Natural killer cell (primary cell): ENCODE measurements at regions not wholly inside any gene's neighbourhood (a gene's known extent, or its start where the extent isn't known, plus 50 kb on each side); places are given as distances from the start of the nearest gene placed in this dataset.

Experiments
- ATAC-seq, 3 donors: fragments of 150-1000 bp in 2 of 3; fragments of 200-7000 bp in 1 of 3; cut with Tn5 transposase; 1 replicate in 1 of 3; 2 replicates in 2 of 3; pipeline ENCODE4 v1.10.0; 2021; ENCODE audit warnings: mild to moderate bottlenecking in 2 of 3, moderate library complexity in 2 of 3
- DNase-seq, 2 donors: peaks; one replicate each; pipeline versions ENCODE4 v3.0.0 to v3.0.0-alpha.2; 2013 to 2021; ENCODE audit warnings: mixed read lengths in 1 of 2
- H3K27ac ChIP-seq: one replicate; pipeline ENCODE4 v1.5.1; 2013; ENCODE audit warnings: mild to moderate bottlenecking, low read length
- H3K27me3 ChIP-seq: one replicate; pipeline ENCODE4 v1.6.1; 2013; ENCODE audit warnings: low read length; ENCODE audit not compliant: control insufficient read depth, insufficient read depth
- H3K36me3 ChIP-seq: one replicate; pipeline ENCODE4 v1.6.1; 2013; ENCODE audit warnings: low read length; ENCODE audit not compliant: control insufficient read depth, insufficient read depth
- H3K4me1 ChIP-seq: one replicate; pipeline ENCODE4 v1.6.1; 2013; ENCODE audit warnings: low read length; ENCODE audit not compliant: control insufficient read depth, insufficient read depth
- H3K4me3 ChIP-seq: one replicate; pipeline ENCODE4 v1.5.1; 2013; ENCODE audit warnings: low read length
- H3K9me3 ChIP-seq: one replicate; pipeline ENCODE4 v1.6.1; 2013; ENCODE audit warnings: low read length; ENCODE audit not compliant: control insufficient read depth, insufficient read depth
- H3K27ac Mint-ChIP-seq, 2 donors: one replicate each; pipeline ENCODE4 v1.8.0; 2022; ENCODE audit warnings: mild to moderate bottlenecking in 2 of 2, mixed read lengths in 2 of 2, moderate library complexity in 1 of 2
- H3K27me3 Mint-ChIP-seq, 2 donors: one replicate each; pipeline ENCODE4 v1.8.0; 2022; ENCODE audit warnings: low read depth in 2 of 2, mixed read lengths in 2 of 2
- H3K36me3 Mint-ChIP-seq: one replicate; pipeline ENCODE4 v1.8.0; 2022; ENCODE audit warnings: mixed read lengths
- H3K4me1 Mint-ChIP-seq, 2 donors: one replicate each; pipeline ENCODE4 v1.8.0; 2022; ENCODE audit warnings: mixed read lengths in 2 of 2
- H3K4me3 Mint-ChIP-seq: one replicate; pipeline ENCODE4 v1.8.0; 2022; ENCODE audit warnings: mild to moderate bottlenecking, moderate library complexity, mixed read lengths
- H3K9me3 Mint-ChIP-seq, 2 donors: one replicate each; pipeline ENCODE4 v1.8.0; 2022; ENCODE audit warnings: mixed read lengths in 2 of 2
- CTCF ChIP-seq: fragments of 200-600 bp; IDR thresholded peaks from one replicate; pipeline ENCODE4 v1.8.0; 2022; ENCODE audit warnings: antibody characterized with exemption
- WGBS: methylation state at CpG from one replicate; pipeline ENCODE4 v1.1.7; 2013; ENCODE audit warnings: missing lambda C conversion rate; ENCODE audit not compliant: insufficient coverage; 5-methylcytosine and 5-hydroxymethylcytosine counted together
- intact Hi-C: fragments of 100-400 bp; cut with micrococcal nuclease; formaldehyde crosslinking; loops from one replicate; pipeline ENCODE4 v1.14.2; 2022

GRCh38 chr13:97108530-97108900 lies 113.6 kb upstream of the MBNL2 start:
- 44% methylated on average over 2 of the region's 3 CpGs for WGBS
- H3K4me3 Mint-ChIP-seq = no peak overlapping the region
- no peak for TF ChIP-seq CTCF
- no peaks in the 10 kb centered on the region for H3K9me3 ChIP-seq
- no peaks in the 10 kb centered on the region for H3K36me3 ChIP-seq
- no peak overlapping the region for H3K4me3 ChIP-seq
- H3K27me3 ChIP-seq = no peaks in the 10 kb centered on the region
- DNase-seq = no peak
- H3K4me1 ChIP-seq = peaks cover 6% of the 10 kb centered on the region
- no peaks in the 10 kb centered on the region for H3K36me3 Mint-ChIP-seq
- H3K27ac Mint-ChIP-seq = no peak overlapping the region
- no peak for ATAC-seq
- H3K4me1 Mint-ChIP-seq = peaks cover 6 to 8% of the 10 kb centered on the region in 2 donors
- H3K27ac ChIP-seq = no peak overlapping the region
- no peaks in the 10 kb centered on the region for H3K9me3 Mint-ChIP-seq
- intact Hi-C loops = no loop called here
- peaks cover 3 to 17% of the 10 kb centered on the region in 2 donors for H3K27me3 Mint-ChIP-seq

- WGBS = 85% methylated on average over 4 of the region's 7 CpGs
- no peak for TF ChIP-seq CTCF
- no peak overlapping the region for H3K4me3 Mint-ChIP-seq
- no peak overlapping the region for H3K4me3 ChIP-seq
- H3K27ac ChIP-seq = no peak overlapping the region
- no peak overlapping the region for H3K27ac Mint-ChIP-seq
- H3K4me1 ChIP-seq = peaks cover 6% of the 10 kb centered on the region
- H3K4me1 Mint-ChIP-seq = peaks cover 6 to 8% of the 10 kb centered on the region in 2 donors
- no peak for DNase-seq
- no peaks in the 10 kb centered on the region for H3K9me3 Mint-ChIP-seq
- H3K27me3 Mint-ChIP-seq = peaks cover 6 to 24% of the 10 kb centered on the region in 2 donors
- H3K36me3 ChIP-seq = no peaks in the 10 kb centered on the region
- intact Hi-C loops = no loop called here
- H3K27me3 ChIP-seq = no peaks in the 10 kb centered on the region
- no peaks in the 10 kb centered on the region for H3K36me3 Mint-ChIP-seq
- ATAC-seq = no peak
- no peaks in the 10 kb centered on the region for H3K9me3 ChIP-seq
These were observed 112.9 kb upstream of the MBNL2 start for GRCh38 chr13:97109256-97109655.

- Mint-ChIP-seq H3K36me3 (no peaks in the 10 kb centered on the region), H3K9me3 (no peaks in the 10 kb centered on the region), H3K27ac (peak overlapping the region in 1 of 2 donors; percentile 30), H3K4me1 (peaks cover 6 to 8% of the 10 kb centered on the region in 2 donors), H3K27me3 (peaks cover 6 to 25% of the 10 kb centered on the region in 2 donors), H3K4me3 (no peak overlapping the region)
- Histone ChIP-seq H3K27me3 (no peaks in the 10 kb centered on the region), H3K27ac (no peak overlapping the region), H3K4me3 (no peak overlapping the region), H3K9me3 (no peaks in the 10 kb centered on the region), H3K36me3 (no peaks in the 10 kb centered on the region), H3K4me1 (peaks cover 6% of the 10 kb centered on the region)
- DNase-seq = peak; percentile 78 to 87
- intact Hi-C loops = loop anchor here (1.0 kb wide), 2 partner anchors 234 to 249 kb away; no protein-coding TSS in a partner anchor
- TF ChIP-seq CTCF = peak; percentile 93
- WGBS = 17% methylated on average over 34 of the region's 34 CpGs
- ATAC-seq = peak; percentile 89 to 99 (median 97)
These were observed 112.2 kb upstream of the MBNL2 start for GRCh38 chr13:97109841-97110492.

DNA sequence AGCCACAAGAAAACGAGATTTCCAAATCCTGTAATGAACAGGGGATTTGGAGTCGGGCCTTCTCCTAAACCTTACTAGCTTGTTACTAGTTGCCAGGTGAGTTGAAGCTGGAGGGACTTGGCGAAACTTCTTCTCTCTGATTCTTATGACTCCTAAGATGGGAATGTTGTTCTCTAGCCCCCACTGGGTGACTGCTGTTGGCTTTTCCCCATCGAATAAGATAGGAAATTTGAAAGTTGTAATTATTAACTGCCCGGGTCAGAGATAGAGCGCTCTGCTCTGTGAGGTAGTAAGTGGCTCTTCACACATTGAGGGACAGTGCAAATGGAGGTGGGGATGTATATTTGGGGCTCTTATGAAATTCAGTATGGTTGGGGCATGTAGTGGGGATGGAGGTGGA lies 111.2 kb upstream of the MBNL2 start:
- no peak for DNase-seq
- Histone ChIP-seq H3K36me3 (no peaks in the 10 kb centered on the region), H3K27ac (no peak overlapping the region), H3K27me3 (no peaks in the 10 kb centered on the region), H3K4me3 (no peak overlapping the region), H3K4me1 (peaks cover 6% of the 10 kb centered on the region), H3K9me3 (no peaks in the 10 kb centered on the region)
- TF ChIP-seq CTCF = no peak
- Mint-ChIP-seq H3K9me3 (no peaks in the 10 kb centered on the region), H3K27me3 (peaks cover 12 to 34% of the 10 kb centered on the region in 2 donors), H3K4me1 (peaks cover 6 to 8% of the 10 kb centered on the region in 2 donors), H3K4me3 (no peak overlapping the region), H3K27ac (no peak overlapping the region), H3K36me3 (no peaks in the 10 kb centered on the region)
- 97% methylated on average over 4 of the region's 6 CpGs for WGBS
- intact Hi-C loops = loop anchor here (1.0 kb wide), 2 partner anchors 233 to 248 kb away; no protein-coding TSS in a partner anchor
- no peak for ATAC-seq
